K562 (cell line): ENCODE measurements at regions not wholly inside any gene's neighbourhood (a gene's known extent, or its start where the extent isn't known, plus 50 kb on each side); places are given as distances from the start of the nearest gene placed in this dataset.

Experiments used
- ATAC-seq: fragments of 200-7000 bp; cut with Tn5 transposase; 3 replicates; pipeline ENCODE4 v1.9.1; 2020; ENCODE audit warnings: moderate library complexity
- BruUV-seq: library from RNA; stranded (reverse); fragments of 400-500 nt; replicated peaks from 2 replicates; lab custom pipeline; 2021; lab: Mats Ljungman, UMichigan
- CTCF ChIA-PET: fragments of 300-600 bp; formaldehyde crosslinking; extraction: SDS; loops from one replicate; lab custom pipeline; 2021; ENCODE audit warnings: low intra/inter-chr PET ratio; lab: Yijun Ruan, JAX
- POLR2A ChIA-PET: fragments of 300-600, 350-650 bp; sonication (Branson Sonifier 250); formaldehyde crosslinking; extraction: SDS; loops from one replicate; lab custom pipeline; 2021; ENCODE audit warnings: antibody characterized with exemption, inconsistent platforms; lab: Yijun Ruan, JAX
- DNase-seq, 4 experiments: peaks; one replicate each; pipeline versions ENCODE4 v3.0.0 to v3.0.0-alpha.2; 2011 to 2018; ENCODE audit warnings: low spot score in 3 of 4, mixed read lengths in 3 of 4; ENCODE audit errors: extremely low read depth in 1 of 4
- FAIRE-seq: peaks from 2 replicates; lab custom pipeline; 2011; peaks lifted over from hg19 to GRCh38; lab: Jason Lieb, UNC
- H2AFZ ChIP-seq: 2 replicates; pipeline ENCODE4 v1.6.0; 2011; ENCODE audit warnings: low read depth, low read length, control low read depth, inconsistent platforms
- H3K27ac ChIP-seq: fragments of 200-600 bp; 3 replicates; pipeline ENCODE4 v1.8.0; 2011; ENCODE audit warnings: low read depth, mild to moderate bottlenecking, control low read depth, inconsistent platforms, low read length, moderate library complexity, mixed read lengths; ENCODE audit errors: extremely low read depth
- H3K27me3 ChIP-seq, 2 experiments: fragments of 300-600 bp in 1 of 2; 2 replicates in 1 of 2; 3 replicates in 1 of 2; pipeline versions ENCODE4 v1.6.0 to v1.8.0; 2011; ENCODE audit warnings: inconsistent platforms in 2 of 2, low read length in 2 of 2, mild to moderate bottlenecking in 1 of 2, mixed read lengths in 1 of 2, moderate library complexity in 1 of 2; ENCODE audit not compliant: control insufficient read depth in 2 of 2, insufficient read depth in 2 of 2
- H3K36me3 ChIP-seq: fragments of 300-600 bp; 3 replicates; pipeline ENCODE4 v1.8.0; 2011; ENCODE audit warnings: mild to moderate bottlenecking, low read length, inconsistent platforms; ENCODE audit not compliant: control insufficient read depth, insufficient read depth
- H3K4me1 ChIP-seq, 2 experiments: fragments of 200-600 bp in 1 of 2; replicated peaks in 1 of 2; 2 replicates in 1 of 2; 3 replicates in 1 of 2; pipeline versions ENCODE4 v1.5.1 to v1.8.0; 2011; ENCODE audit warnings: inconsistent platforms in 2 of 2, low read length in 2 of 2, mild to moderate bottlenecking in 1 of 2, mixed read lengths in 1 of 2, moderate library complexity in 1 of 2; ENCODE audit not compliant: control insufficient read depth in 2 of 2, insufficient read depth in 2 of 2
- H3K4me2 ChIP-seq: 2 replicates; pipeline ENCODE4 v1.6.1; 2011; ENCODE audit warnings: low read length, control low read depth, inconsistent platforms, mixed read lengths; ENCODE audit not compliant: insufficient read depth
- H3K4me3 ChIP-seq: fragments of 200-600 bp; sonication (generic), shearing (Covaris generic); 2 replicates; pipeline ENCODE4 v1.5.1; 2016; ENCODE audit warnings: control low read depth, inconsistent platforms
- H3K79me2 ChIP-seq: fragments of 200-600 bp; 3 replicates; pipeline ENCODE4 v1.8.0; 2011; ENCODE audit warnings: low read length, inconsistent platforms; ENCODE audit not compliant: control insufficient read depth, insufficient read depth
- H3K9ac ChIP-seq, 2 experiments: 2 replicates each; pipeline versions ENCODE4 v1.6.0 to v1.6.1; 2011; ENCODE audit warnings: low read depth in 2 of 2, low read length in 2 of 2, control low read depth in 1 of 2, inconsistent platforms in 1 of 2, mild to moderate bottlenecking in 1 of 2, mixed read lengths in 1 of 2; ENCODE audit not compliant: insufficient read depth in 1 of 2
- H3K9me1 ChIP-seq: one replicate; pipeline ENCODE4 v1.6.0; 2011; ENCODE audit warnings: inconsistent platforms, mild to moderate bottlenecking, low read length, moderate library complexity; ENCODE audit not compliant: control insufficient read depth, insufficient read depth
- H3K9me3 ChIP-seq: replicated peaks from 2 replicates; pipeline ENCODE4 v1.5.1; 2011; ENCODE audit warnings: low read depth, low read length, inconsistent platforms; ENCODE audit not compliant: control insufficient read depth, insufficient read depth
- H4K20me1 ChIP-seq: replicated peaks from 2 replicates; pipeline ENCODE4 v1.6.1; 2011; ENCODE audit warnings: low read length, inconsistent platforms, mixed read lengths; ENCODE audit not compliant: control insufficient read depth, insufficient read depth
- BCL6 ChIP-seq: fragments of 250-450 bp; sonication (Bioruptor Pico); IDR thresholded peaks from 2 replicates; pipeline ENCODE4 v1.4.0; 2020
- ETV1 ChIP-seq: fragments of 450-650 bp; conservative IDR thresholded peaks from 2 replicates; pipeline ENCODE4 v1.6.1; 2016; ENCODE audit warnings: missing genetic modification characterization, control low read depth, low read depth, missing compliant biosample characterization
- FOXA3 ChIP-seq, 2 experiments: fragments of 450-650 bp in 1 of 2; sonication (generic) in 1 of 2; formaldehyde crosslinking; IDR thresholded peaks in 1 of 2; conservative IDR thresholded peaks in 1 of 2; 2 replicates each; pipeline versions ENCODE4 v1.4.0 to v1.8.0; 2020 to 2022; ENCODE audit warnings: mild to moderate bottlenecking in 2 of 2, missing genetic modification reagents in 1 of 2
- FOXK1 ChIP-seq: sonication (generic); formaldehyde crosslinking; IDR thresholded peaks from 2 replicates; pipeline ENCODE4 v1.8.0; 2022; ENCODE audit warnings: missing genetic modification reagents, mild to moderate bottlenecking, borderline replicate concordance
- HDAC1 ChIP-seq, 2 experiments: fragments of 450-650 bp; IDR thresholded peaks; 2 replicates each; pipeline ENCODE4 v1.6.1; 2016 to 2017; ENCODE audit warnings: inconsistent platforms in 1 of 2, mild to moderate bottlenecking in 1 of 2, moderate library complexity in 1 of 2
- MECOM ChIP-seq: fragments of 250-450 bp; sonication (Bioruptor Pico); IDR thresholded peaks from 2 replicates; pipeline ENCODE4 v1.8.0; 2022; ENCODE audit warnings: inconsistent platforms
- NRF1 ChIP-seq, 2 experiments: fragments of 450-650 bp; IDR thresholded peaks in 1 of 2; conservative IDR thresholded peaks in 1 of 2; 2 replicates each; pipeline ENCODE4 v1.6.1; 2014; ENCODE audit warnings: mild to moderate bottlenecking in 2 of 2
- TBL1XR1 ChIP-seq, 2 experiments: IDR thresholded peaks; 2 replicates each; pipeline ENCODE4 v1.6.1; 2012; ENCODE audit warnings: improper control_type of control experiment in 2 of 2, low read length in 2 of 2, mild to moderate bottlenecking in 1 of 2
- TCFL5 ChIP-seq: fragments of 250-450 bp; sonication (Bioruptor Pico); conservative IDR thresholded peaks from 2 replicates; pipeline ENCODE4 v1.6.1; 2021; ENCODE audit warnings: mild to moderate bottlenecking, moderate library complexity, matching md5 sums
- YY1 ChIP-seq, 3 experiments: IDR thresholded peaks; 2 replicates each; pipeline ENCODE4 v1.6.1; 2011; ENCODE audit warnings: low read length in 2 of 3, mild to moderate bottlenecking in 2 of 3, moderate library complexity in 2 of 3, borderline replicate concordance in 1 of 3, control low read depth in 1 of 3, low read depth in 1 of 3; ENCODE audit not compliant: insufficient read depth in 3 of 3, insufficient replicate concordance in 2 of 3, control insufficient read depth in 1 of 3, insufficient read length in 1 of 3; ENCODE audit errors: extremely low read depth in 1 of 3
- WGBS: fragments of 100-300 bp; shearing (Covaris generic); methylation state at CpG from one replicate; pipeline ENCODE4 v1.1.6; 2016; ENCODE audit warnings: low coverage, mixed read lengths; ENCODE audit not compliant: insufficient coverage; ENCODE audit errors: missing lambda C conversion rate; 5-methylcytosine and 5-hydroxymethylcytosine counted together
- in situ Hi-C: fragments of 300-500 bp; cut with MboI; formaldehyde crosslinking; loops from 4 replicates; pipeline ENCODE4 v1.15.0; 2018; ENCODE audit warnings: inconsistent platforms, mixed read lengths
- intact Hi-C: fragments of 100-400 bp; cut with micrococcal nuclease; formaldehyde crosslinking; loops from 2 replicates; pipeline ENCODE4 v1.14.2; 2022
- TF ChIP-seq, protein P1 (sequence below): IDR thresholded peaks from 2 replicates; pipeline ENCODE4 v1.6.1; 2016; ENCODE audit warnings: missing genetic modification characterization, missing compliant biosample characterization

DNA sequence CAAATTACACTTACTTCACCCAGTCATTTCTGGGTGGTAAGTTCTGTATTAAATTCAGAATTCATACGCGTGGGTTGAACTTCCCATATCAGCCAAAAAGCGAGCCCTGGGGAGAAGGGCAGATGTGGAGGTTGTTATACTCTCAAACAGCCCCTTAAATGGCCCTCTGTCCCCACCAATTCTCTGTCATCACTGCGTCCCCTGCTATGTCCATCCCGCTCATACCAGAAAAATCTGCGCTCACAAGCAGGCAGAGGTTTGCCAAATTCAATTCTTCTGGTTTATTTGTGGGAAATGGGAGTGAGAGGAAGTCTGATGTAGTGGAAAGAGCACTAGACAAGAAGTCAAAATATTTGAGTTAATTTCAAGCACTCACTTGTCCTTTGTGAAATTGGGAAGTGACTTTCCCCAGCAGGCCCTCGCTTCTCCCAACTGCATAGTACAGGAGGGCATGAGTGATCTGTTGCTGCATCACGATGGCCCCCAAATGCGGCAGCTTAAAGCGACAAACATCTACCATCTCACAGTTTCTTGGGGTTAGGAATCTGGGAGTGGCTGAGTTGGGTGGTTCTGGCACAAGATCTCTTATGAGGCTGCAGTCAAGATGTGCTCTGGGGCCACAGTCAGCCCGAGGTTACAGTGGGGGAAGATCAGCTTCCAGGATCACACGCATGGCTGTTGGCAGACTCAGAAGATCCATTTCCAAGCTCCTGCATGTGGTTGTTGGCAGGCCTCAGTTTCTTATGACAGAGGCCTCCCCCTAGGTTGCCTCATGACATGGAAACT, 67.7 kb downstream of the CPN2 start:
- FAIRE-seq: no peak
- 75% methylated on average over 12 of the region's 12 CpGs for WGBS
- CTCF ChIA-PET: no interaction called here

DNA sequence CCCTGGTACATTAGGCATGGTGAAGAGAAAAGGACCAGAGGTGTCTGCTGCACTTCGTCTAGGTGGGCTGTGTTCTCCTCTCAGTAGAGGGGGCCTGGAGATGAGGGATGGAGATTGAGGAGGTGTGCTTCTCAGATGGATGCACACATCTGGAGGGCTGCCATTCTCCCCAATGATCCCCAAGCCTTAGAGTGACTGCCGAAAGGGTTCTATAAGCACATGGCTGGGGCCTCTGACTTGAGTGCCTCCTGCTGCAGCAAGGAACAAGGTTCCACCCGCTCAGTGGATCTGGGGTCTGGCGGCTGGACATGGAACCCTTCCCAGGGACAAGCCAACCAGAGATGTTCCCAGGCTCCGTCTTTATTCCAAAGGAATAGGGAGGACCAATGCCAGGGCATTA, 66.8 kb downstream of the CPN2 start:
- Histone ChIP-seq H4K20me1 (no peaks in the 10 kb centered on the region), H3K9ac (no peak overlapping the region), H2AFZ (peak overlapping the region; percentile 17; the same call in 1 of the 2 replicates), H3K9me3 (no peaks in the 10 kb centered on the region), H3K4me3 (no peak overlapping the region), H3K4me2 (no peak overlapping the region), H3K36me3 (no peaks in the 10 kb centered on the region), H3K27ac (no peak overlapping the region), H3K9me1 (no peaks in the 10 kb centered on the region), H3K4me1 (peaks cover 0 to 3% of the 10 kb centered on the region in 2 experiments; a peak in 2 of 5 replicates), H3K79me2 (no peaks in the 10 kb centered on the region), H3K27me3 (no peaks in the 10 kb centered on the region)
- WGBS: 61% methylated on average over 5 of the region's 5 CpGs
- TF ChIP-seq ETV1 (tag) (no peak), TCFL5 (CRISPR knock-in tag) (no peak)
- TF ChIP-seq, protein P1, sequence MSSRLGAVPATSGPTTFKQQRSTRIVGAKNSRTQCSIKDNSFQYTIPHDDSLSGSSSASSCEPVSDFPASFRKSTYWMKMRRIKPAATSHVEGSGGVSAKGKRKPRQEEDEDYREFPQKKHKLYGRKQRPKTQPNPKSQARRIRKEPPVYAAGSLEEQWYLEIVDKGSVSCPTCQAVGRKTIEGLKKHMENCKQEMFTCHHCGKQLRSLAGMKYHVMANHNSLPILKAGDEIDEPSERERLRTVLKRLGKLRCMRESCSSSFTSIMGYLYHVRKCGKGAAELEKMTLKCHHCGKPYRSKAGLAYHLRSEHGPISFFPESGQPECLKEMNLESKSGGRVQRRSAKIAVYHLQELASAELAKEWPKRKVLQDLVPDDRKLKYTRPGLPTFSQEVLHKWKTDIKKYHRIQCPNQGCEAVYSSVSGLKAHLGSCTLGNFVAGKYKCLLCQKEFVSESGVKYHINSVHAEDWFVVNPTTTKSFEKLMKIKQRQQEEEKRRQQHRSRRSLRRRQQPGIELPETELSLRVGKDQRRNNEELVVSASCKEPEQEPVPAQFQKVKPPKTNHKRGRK (tag): no peak
- DNase-seq (no peak), ATAC-seq (no peak), FAIRE-seq (no peak)
- in situ Hi-C loops (no loop called here), intact Hi-C loops (no loop called here)
- BruUV-seq: no TSS peak
- ChIA-PET POLR2A (interaction anchor here (0.8 kb wide), 1 partner anchor 11 kb away, joined by 3 read pairs; no protein-coding TSS in a partner anchor), CTCF (no interaction called here)

More for the DNA sequence above, 67.7 kb downstream of the CPN2 start:
- ATAC-seq (no peak), DNase-seq (no peak)
- H3K4me1 ChIP-seq: peaks cover 0 to 3% of the 10 kb centered on the region in 2 experiments; a peak in 2 of 5 replicates
- POLR2A ChIA-PET: interaction anchor here (0.6 to 0.7 kb wide), 3 partner anchors 22 to 28 kb away, joined by 3 to 4 read pairs (median 3); no protein-coding TSS in a partner anchor
- H3K36me3 ChIP-seq: no peaks in the 10 kb centered on the region
- BruUV-seq: no TSS peak
- no peaks in the 10 kb centered on the region for H3K27me3 ChIP-seq
- H3K9me3 ChIP-seq: no peaks in the 10 kb centered on the region
- no peak overlapping the region for H3K27ac ChIP-seq
- peak overlapping the region; percentile 14; the same call in 1 of the 2 replicates for H2AFZ ChIP-seq
- in situ Hi-C loops (no loop called here), intact Hi-C loops (no loop called here)
- H3K9me1 ChIP-seq: no peaks in the 10 kb centered on the region
- no peak overlapping the region for H3K4me3 ChIP-seq
- no peak for TF ChIP-seq BCL6
- no peak for TF ChIP-seq MECOM (CRISPR knock-in tag)
- TF ChIP-seq FOXK1 (CRISPR knock-in tag): no peak
- no peak for TF ChIP-seq NRF1 (conservative IDR thresholded peaks at IDR 0.05 in 1 of 2, IDR thresholded peaks at IDR 0.05 in 1 of 2)
- no peak for TF ChIP-seq HDAC1 (IDR thresholded peaks at IDR 0.05)
- TF ChIP-seq TBL1XR1 (IDR thresholded peaks at IDR 0.05; ENCODE audit: low read length in 2 of 2): no peak
- no peak for TF ChIP-seq FOXA3 (CRISPR knock-in tag; conservative IDR thresholded peaks at IDR 0.05 in 1 of 2, IDR thresholded peaks at IDR 0.05 in 1 of 2)
- TF ChIP-seq YY1 (IDR thresholded peaks at IDR 0.05; ENCODE audit: borderline replicate concordance in 1 of 3, control insufficient read depth in 1 of 3, extremely low read depth in 1 of 3, insufficient read depth in 3 of 3, insufficient read length in 1 of 3, insufficient replicate concordance in 2 of 3, low read depth in 1 of 3, low read length in 2 of 3): no peak
- H3K4me2 ChIP-seq: no peak overlapping the region
- no peaks in the 10 kb centered on the region for H3K79me2 ChIP-seq
- no peak overlapping the region for H3K9ac ChIP-seq
- H4K20me1 ChIP-seq: no peaks in the 10 kb centered on the region
